Right ventricle myocardium inferior (tissue), 1 donor: ENCODE measurements at regions not wholly inside any gene's neighbourhood (a gene's known extent, or its start where the extent isn't known, plus 50 kb on each side); places are given as distances from the start of the nearest gene placed in this dataset.
A peak's percentile ranks its signal among the peaks of the same experiment; 100 is the strongest.

Experiments
- ATAC-seq: fragments of 200-7000 bp; cut with Tn5 transposase; one replicate; pipeline ENCODE4 v1.9.1; 2020; ENCODE audit warnings: mild to moderate bottlenecking, moderate library complexity
- DNase-seq: peaks from one replicate; pipeline ENCODE4 v3.0.0; 2021; ENCODE audit errors: missing footprints
- intact Hi-C: fragments of 100-400 bp; cut with DNase I; formaldehyde crosslinking; loops from one replicate; pipeline ENCODE4 v1.11.0; 2022
- donor health status: DM: no; HTN: yes; CAD: no; lungs with severe emphysema.

- ATAC-seq (no peak), DNase-seq (no peak)
- intact Hi-C loops: no loop called here
Measured at GRCh38 chr2:67462738-67463496, 65.8 kb downstream of the ETAA1 start.

- no peak for ATAC-seq
- intact Hi-C loops: no loop called here
- DNase-seq: no peak
Measured at GRCh38 chr2:67463810-67464209, 66.7 kb downstream of the ETAA1 start.

DNA sequence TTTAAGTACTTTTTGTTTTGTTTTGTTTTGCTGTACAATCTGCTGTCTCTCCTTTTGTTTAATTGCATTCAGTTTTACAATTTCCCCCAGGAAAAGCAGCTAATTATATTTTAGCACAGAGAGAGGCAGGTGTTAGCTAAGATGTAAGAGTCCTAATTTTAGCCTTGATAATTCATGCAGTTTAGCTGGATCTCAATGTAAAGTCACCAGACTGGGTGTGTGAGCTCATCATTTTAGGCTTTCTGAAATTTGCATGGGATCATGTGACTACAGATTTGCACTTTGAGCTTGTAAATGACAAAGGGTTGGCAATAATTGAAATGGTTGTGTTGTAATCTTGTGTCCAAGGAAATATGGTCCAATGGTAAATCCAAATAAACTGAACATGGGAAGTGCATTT is 68.5 kb downstream of the ETAA1 start:
- intact Hi-C loops: no loop called here

GRCh38 chr2:67466734-67467133 is 69.6 kb downstream of the ETAA1 start:
- no peak for DNase-seq
- intact Hi-C loops: no loop called here
- ATAC-seq: no peak

More for the DNA sequence above, 68.5 kb downstream of the ETAA1 start:
- ATAC-seq (no peak), DNase-seq (no peak)

DNA sequence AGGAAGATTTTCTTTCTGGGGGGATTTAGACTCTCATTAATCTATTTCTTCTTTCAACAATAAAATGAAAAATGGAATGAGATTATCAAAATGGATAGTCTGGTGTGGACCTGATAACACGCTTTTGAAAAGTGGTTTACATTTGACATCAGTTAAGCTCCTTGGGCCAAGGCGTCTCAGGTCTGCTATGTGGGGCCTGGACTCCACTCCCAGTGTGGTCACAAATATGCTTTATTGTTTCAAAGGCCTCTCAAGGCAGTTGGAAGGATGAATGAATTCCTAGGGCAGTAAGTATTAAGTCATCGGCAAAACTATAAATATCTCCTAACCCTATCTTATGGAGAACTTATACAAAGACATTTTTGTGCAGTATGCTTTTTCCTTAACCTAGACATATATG is 74.5 kb downstream of the ETAA1 start:
- ATAC-seq (no peak), DNase-seq (no peak)
- intact Hi-C loops: no loop called here

DNA sequence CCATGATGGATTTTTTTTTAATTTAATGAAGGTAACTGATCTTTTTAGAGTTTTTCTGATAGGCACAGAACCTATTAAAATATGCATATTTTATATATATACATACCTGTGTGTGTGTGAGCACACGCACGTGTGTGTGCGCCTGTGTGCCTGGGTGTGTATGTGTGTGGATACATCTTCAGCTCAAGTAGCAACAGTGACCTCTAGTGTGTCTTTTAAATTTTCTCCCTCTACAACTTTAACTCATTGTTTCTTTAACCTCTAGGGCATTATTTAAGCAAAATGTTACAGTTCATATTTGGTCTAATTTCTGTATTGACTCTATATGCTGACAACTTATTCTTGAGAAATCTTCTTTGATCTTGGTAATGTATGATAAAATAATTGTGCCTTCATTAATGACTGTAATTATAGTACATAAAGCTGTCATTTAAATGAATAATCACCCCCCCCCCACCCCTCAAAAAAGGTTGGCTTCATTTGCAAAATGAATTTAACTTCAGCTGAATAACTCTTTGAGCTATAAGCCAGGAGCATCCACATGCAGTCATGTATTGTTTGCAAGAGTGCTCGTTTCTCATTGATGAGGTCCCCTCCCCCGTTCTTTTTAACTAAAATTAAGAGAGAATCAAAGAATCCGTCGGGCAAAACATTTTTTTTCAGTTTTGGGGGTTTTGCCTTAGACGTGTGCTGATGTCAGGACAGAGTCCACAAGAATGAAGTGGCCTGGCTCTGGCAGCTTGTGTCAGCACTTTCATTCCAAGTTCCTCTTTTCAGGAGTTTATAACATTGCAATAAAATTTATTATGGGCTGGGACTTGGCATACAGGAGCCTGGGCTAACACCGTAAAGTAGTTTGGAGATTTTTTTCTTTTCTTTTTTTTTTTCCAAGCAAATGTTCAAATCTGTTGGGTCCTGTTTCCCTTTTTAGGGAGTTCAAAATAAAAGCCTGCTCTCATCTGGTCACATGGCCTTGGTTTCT is 80.0 kb downstream of the ETAA1 start:
- intact Hi-C loops: loop anchor here (5.0 kb wide), 3 partner anchors 175 to 900 kb away; no protein-coding TSS in a partner anchor
- DNase-seq: no peak

DNA sequence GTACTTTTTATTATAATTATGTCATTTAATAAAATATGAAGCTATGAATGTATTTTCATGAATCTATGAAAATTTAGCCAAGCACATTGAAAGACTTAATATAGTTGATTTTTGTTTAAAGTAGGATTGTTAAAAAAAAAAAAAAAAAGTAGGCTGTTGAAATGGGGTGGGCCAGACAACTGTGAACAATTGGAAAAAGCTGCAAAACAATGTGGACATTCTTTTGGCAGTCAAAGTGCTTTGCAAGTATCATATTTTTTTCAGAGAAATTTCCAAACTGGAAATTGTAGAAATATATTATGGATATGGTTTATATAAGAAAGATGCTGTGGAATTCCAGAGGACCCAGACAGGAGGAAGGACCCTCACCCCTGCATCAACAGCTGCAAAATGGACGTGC is 82.1 kb downstream of the ETAA1 start:
- ATAC-seq (no peak), DNase-seq (no peak)
- intact Hi-C loops: loop anchor here (5.0 kb wide), 3 partner anchors 173 to 902 kb away; no protein-coding TSS in a partner anchor

More for the DNA sequence above, 80.0 kb downstream of the ETAA1 start:
- peak; percentile 76 for ATAC-seq

DNA sequence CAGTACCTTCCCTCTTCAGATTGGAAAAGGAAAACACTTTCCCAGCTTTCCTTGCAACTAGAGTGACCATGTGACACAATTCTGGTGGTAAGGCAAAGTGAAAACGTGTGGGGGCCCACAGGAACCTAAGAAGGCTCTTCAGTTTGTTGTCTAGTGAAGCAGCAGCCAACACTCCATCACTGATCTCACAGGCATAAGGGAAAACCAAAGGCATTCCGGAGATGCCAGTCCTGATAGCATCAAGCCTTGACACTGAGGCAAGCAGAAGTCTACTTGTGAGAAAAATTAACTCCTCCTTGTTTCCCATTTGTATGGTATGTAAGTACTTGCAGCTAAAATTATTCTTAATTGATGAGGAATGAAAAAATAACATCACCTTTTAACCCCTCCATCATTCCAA is 88.3 kb downstream of the ETAA1 start:
- intact Hi-C loops: no loop called here
- DNase-seq (no peak), ATAC-seq (no peak)

DNA sequence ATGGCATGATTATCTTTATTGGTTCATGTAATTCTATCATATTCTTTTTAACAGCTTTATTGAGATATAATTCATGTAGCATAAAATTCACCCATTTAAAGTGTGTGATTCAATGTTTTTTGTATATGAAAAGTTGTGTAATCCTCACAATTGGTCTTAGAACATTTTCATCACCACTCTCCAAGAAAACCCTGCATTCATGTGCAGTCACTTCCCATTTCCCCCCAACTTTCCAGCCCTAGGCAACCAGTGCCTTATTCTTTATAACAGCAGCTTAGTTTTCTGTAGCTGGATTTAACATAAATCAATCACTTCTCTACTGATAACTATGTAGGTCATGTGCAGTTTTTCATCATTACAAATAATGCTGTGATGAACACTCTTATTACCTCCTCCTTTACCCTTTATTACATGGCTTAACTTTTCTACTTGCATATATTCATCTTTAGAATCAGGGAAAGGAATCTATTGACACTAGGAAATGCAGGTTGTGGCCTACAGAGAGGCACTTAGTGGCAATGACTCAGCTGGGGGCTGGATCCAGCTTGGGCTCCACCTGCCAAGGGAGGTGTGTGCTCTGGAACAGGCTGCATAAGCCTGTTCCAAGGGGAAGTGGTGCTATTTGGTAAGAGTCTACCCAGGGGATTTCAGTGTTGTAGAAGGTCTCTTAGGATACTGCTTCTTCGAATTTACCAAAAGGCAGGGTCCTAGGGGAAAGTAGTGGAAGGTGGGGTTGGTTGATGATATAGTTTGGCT is 89.1 kb downstream of the ETAA1 start:
- intact Hi-C loops: no loop called here
- ATAC-seq: peak; percentile 92
- no peak for DNase-seq

DNA sequence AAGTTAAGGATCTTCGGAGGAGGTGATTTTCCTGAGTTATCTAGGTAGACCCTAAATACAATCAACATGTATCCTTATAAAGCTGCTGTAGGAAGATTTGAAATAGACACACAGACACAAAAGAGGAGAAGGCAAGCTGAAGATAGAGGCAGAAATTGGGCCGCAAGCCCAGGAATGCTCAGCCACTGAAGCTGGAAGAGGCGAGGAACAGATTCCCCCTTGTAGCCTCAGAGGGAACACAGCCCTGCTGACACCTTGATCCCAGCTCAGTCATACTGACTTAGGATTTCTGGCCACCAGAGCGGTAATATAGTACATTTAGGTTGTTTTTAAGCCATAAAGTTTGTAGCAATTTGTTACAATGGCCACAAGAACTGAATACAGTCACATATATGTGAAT is 90.9 kb downstream of the ETAA1 start:
- intact Hi-C loops: no loop called here
- no peak for DNase-seq
- ATAC-seq: peak; percentile 58

DNA sequence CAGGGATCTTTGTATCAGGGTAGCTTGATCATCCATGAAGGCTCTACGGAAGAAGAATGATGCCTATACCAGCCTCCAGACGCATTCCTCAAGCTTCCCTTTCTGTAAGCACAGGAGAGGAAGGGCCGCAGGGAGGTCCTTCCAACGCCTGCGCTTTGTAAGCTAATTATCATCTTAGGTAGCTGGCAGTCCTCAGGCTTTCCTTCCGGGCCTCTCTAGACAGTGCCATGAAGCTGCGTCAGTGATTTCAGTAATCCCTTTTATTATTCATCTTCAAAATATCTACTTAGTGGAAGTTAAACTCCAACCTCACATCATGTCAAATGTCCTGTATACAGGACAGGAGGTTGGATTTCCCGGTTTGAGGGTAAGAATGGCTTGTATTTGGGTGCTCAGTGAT is 92.3 kb downstream of the ETAA1 start:
- ATAC-seq: no peak
- intact Hi-C loops: no loop called here
- DNase-seq: no peak

DNA sequence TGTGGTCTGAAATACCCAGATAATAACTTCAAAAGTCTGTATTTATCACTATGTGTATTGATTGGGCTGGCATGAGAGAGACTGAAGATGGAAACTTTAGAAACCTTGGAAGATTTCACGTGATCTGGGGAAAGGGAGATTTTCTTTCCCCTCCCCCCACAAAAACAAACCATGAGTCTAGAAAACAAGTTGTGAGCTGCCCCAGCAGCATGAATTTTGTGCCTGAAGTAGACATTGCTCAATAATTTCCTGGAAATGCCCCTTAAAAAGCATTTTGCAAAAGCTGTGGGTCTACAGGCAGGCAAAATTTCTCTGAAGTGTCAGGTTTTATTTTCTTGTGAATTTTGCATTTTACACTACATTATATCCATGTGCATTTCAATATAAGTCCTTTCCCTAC is 101.8 kb downstream of the ETAA1 start:
- no peak for ATAC-seq
- no peak for DNase-seq
- intact Hi-C loops: no loop called here

GRCh38 chr2:67499989-67500388 is 102.9 kb downstream of the ETAA1 start:
- DNase-seq: no peak
- intact Hi-C loops: no loop called here
- ATAC-seq: no peak

- ATAC-seq (no peak), DNase-seq (no peak)
- intact Hi-C loops: no loop called here
Measured at GRCh38 chr2:67500541-67500940, 103.4 kb downstream of the ETAA1 start.

- no peak for ATAC-seq
- no peak for DNase-seq
- intact Hi-C loops: no loop called here
Measured at GRCh38 chr2:67502346-67503065, 105.4 kb downstream of the ETAA1 start.

DNA sequence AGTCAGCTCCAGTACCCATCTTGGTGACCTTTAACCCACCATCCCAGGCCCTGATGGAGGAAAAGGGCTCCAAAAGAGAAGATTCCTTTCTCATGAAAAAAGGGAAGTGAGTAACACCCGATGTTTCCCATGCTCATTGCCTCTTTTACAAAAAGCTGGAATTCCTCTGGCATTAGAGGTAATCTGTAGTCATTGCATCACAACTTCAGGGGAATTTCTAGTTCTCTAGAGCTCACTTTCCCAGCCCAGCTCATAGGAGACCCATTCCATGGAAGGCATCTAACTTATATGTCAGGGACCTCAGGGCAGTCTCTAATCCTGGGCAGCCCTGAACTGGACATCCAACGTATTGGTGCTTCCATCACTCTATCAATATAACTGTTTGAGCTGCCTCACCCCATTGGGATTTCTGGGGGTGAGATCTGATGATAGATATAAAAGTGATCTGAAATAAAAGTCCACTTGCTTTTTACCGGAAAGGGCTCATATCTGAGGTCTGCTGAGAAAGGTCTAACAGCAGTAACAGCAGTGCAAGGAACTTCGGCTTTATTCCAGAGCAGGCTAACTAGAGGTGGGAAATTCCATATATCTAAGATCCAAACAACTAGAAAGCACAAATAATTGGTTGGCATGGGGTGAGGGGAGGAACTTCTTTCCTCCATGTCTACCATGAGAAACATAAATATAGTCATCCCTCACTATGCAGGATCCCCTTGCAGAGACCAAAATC is 106.1 kb downstream of the ETAA1 start:
- intact Hi-C loops: no loop called here
- peak; percentile 31 for ATAC-seq
- no peak for DNase-seq

GRCh38 chr2:67510745-67511144 is 113.6 kb downstream of the ETAA1 start:
- DNase-seq (no peak), ATAC-seq (peak; percentile 54)
- intact Hi-C loops: no loop called here

DNA sequence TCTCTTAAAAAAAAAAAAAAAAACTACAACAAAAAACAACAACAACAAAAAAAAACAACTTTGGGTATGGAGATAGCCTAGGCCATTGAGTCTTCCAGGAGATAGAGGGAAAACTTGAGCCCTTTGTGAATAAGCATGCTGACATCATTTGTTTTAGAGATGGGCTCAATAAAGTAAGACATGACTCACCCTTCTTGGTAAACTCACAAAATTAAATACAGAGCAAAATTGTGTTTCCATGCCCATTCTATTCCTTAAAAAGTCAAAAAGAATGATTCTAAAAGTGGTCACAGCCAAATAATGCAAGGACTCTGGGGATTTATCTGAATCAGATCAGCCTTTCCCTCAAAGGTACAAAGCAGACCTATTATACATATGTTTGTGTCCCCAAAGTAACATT is 117.4 kb downstream of the ETAA1 start:
- intact Hi-C loops: no loop called here
- DNase-seq: no peak
- no peak for ATAC-seq
